Heart left ventricle (tissue), 16 donors: ENCODE measurements at regions not wholly inside any gene's neighbourhood (a gene's known extent, or its start where the extent isn't known, plus 50 kb on each side); places are given as distances from the start of the nearest gene placed in this dataset.

Source experiments
- ATAC-seq, 4 donors: fragments of 200-7000 bp; cut with Tn5 transposase; one replicate each; pipeline ENCODE4 v1.9.1; 2020 to 2022; ENCODE audit warnings: moderate library complexity in 4 of 4, mild to moderate bottlenecking in 3 of 4, moderate number of reproducible peaks in 1 of 4
- DNase-seq, 5 donors: peaks; one replicate each; pipeline ENCODE4 v3.0.0-alpha.2; 2020
- H3K27ac ChIP-seq, 12 donors: fragments of 200-600 bp; sonication (generic) in 4 of 12; one replicate each; pipeline versions ENCODE4 v1.5.0 to v1.8.0; 2016 to 2022; ENCODE audit warnings: mild to moderate bottlenecking in 2 of 12
- H3K27me3 ChIP-seq, 9 donors: fragments of 200-600 bp; sonication (generic) in 2 of 9; one replicate each; pipeline versions ENCODE4 v1.5.1 to v1.8.0; 2016 to 2022; ENCODE audit warnings: mild to moderate bottlenecking in 3 of 9
- H3K36me3 ChIP-seq, 9 donors: fragments of 200-600 bp; sonication (generic) in 2 of 9; one replicate each; pipeline versions ENCODE4 v1.5.0 to v1.8.0; 2018 to 2022; ENCODE audit warnings: mild to moderate bottlenecking in 2 of 9
- H3K4me1 ChIP-seq, 12 donors: fragments of 200-600 bp; sonication (generic) in 4 of 12; one replicate each; pipeline versions ENCODE4 v1.5.0 to v1.8.0; 2016 to 2022; ENCODE audit warnings: mild to moderate bottlenecking in 3 of 12
- H3K4me3 ChIP-seq, 12 donors: fragments of 200-600 bp; sonication (generic) in 4 of 12; one replicate each; pipeline versions ENCODE4 v1.5.0 to v1.8.0; 2017 to 2022; ENCODE audit warnings: mild to moderate bottlenecking in 9 of 12, moderate library complexity in 4 of 12
- H3K9me3 ChIP-seq, 12 donors: fragments of 200-600 bp; sonication (generic) in 4 of 12; one replicate each; pipeline versions ENCODE4 v1.5.0 to v1.8.0; 2016 to 2022; ENCODE audit warnings: mild to moderate bottlenecking in 1 of 12
- CTCF ChIP-seq, 12 donors: fragments of 200-600 bp; sonication (generic) in 4 of 12; IDR thresholded peaks; one replicate each; pipeline versions ENCODE4 v1.5.0 to v1.8.0; 2018 to 2022; ENCODE audit warnings: antibody characterized with exemption in 12 of 12, mild to moderate bottlenecking in 5 of 12
- POLR2A ChIP-seq, 2 donors: fragments of 450-650 bp; IDR thresholded peaks; one replicate each; pipeline ENCODE4 v1.6.1; 2017; ENCODE audit warnings: antibody characterized with exemption in 2 of 2, mild to moderate bottlenecking in 2 of 2, moderate library complexity in 2 of 2
- WGBS, 4 donors: extraction: QIAGEN DNeasy Blood & Tissue Kit in 2 of 4; methylation state at CpG; one replicate each; pipeline versions ENCODE4 v1.1.5 to v1.1.7; 2013 to 2018; 5-methylcytosine and 5-hydroxymethylcytosine counted together
- intact Hi-C, 10 donors: fragments of 100-400 bp; cut with DNase I; formaldehyde crosslinking; loops; one replicate each; pipeline versions ENCODE4 v1.11.1 to v1.14.2; 2022
- donor health status: ischemic (EF 13 %, LVEDD 7.1; RV severe dilation, severe dysfunction).
- donor health status: healthy with polysubstance abuse.
- donor health status: DM: no; HTN: yes; CAD: no.
- donor health status: DM: no; HTN: no; CAD: no.
- donor health status: ischemic (EF 25% LVEDD 6.9; RV normal size, moderate dysfunction).
- donor health status: ischemic (EF 25% LVEDD 5.7; RV mildly dilated, moderate dysfunction).
- donor health status: healthy.
- donor health status: DM: yes; HTN: yes; CAD: no.
- donor health status: ischemic (EF 35%, LVEDD 5.7; RV mildly dilated, moderate dysfunction).
- donor health status: nonischemic (EF 11% LVEDD 7.7; RV severe dilation, severe dysfunction).
- donor health status: DM: yes; HTN: yes; CAD: no.
- donor health status: PGD.
- donor health status: ischemic (EF 29% LVEDD 5.4; RV normal size, mild dysfunction).
- donor health status: nonischemic (EF 23%, LVEDD 6.1; RV moderate dilation, normal function).

- Histone ChIP-seq H3K36me3 (no peaks in the 10 kb centered on the region), H3K27ac (no peak overlapping the region), H3K9me3 (peaks cover 0 to 12% (median 0%) of the 10 kb centered on the region in 12 donors), H3K4me1 (no peaks in the 10 kb centered on the region), H3K27me3 (no peaks in the 10 kb centered on the region), H3K4me3 (no peak overlapping the region)
- no peak for DNase-seq
- no peak for TF ChIP-seq POLR2A (IDR thresholded peaks at IDR 0.05)
- TF ChIP-seq CTCF (IDR thresholded peaks at IDR 0.05), result peak in 10 of 12 donors; percentile 21 to 45 (median 30)
- peak in 1 of 4 donors; percentile 39 for ATAC-seq
- intact Hi-C loops, result no loop called here
These were observed 210.9 kb downstream of the LTN1 start for GRCh38 chr21:28781602-28782276.

- Histone ChIP-seq H3K27ac (no peak overlapping the region), H3K27me3 (no peaks in the 10 kb centered on the region), H3K4me1 (no peaks in the 10 kb centered on the region), H3K9me3 (no peaks in the 10 kb centered on the region), H3K4me3 (no peak overlapping the region), H3K36me3 (no peaks in the 10 kb centered on the region)
- intact Hi-C loops, result no loop called here
- DNase-seq (no peak), ATAC-seq (no peak)
- no peak for TF ChIP-seq CTCF (IDR thresholded peaks at IDR 0.05)
- TF ChIP-seq POLR2A (IDR thresholded peaks at IDR 0.05), result no peak
These were observed 212.8 kb downstream of the LTN1 start for GRCh38 chr21:28779914-28780313.

GRCh38 chr21:28776251-28776650, 216.4 kb downstream of the LTN1 start:
- no peak overlapping the region for H3K27ac ChIP-seq
- no peaks in the 10 kb centered on the region for H3K27me3 ChIP-seq
- no peak overlapping the region for H3K4me3 ChIP-seq
- H3K4me1 ChIP-seq, result peaks cover 0 to 26% (median 0%) of the 10 kb centered on the region in 12 donors
- no peak for ATAC-seq
- intact Hi-C loops, result no loop called here
- no peaks in the 10 kb centered on the region for H3K9me3 ChIP-seq
- WGBS, 4 donors, result 93 to 98% (median 96%) methylated on average over 2 of the region's 2 CpGs
- DNase-seq, result no peak
- TF ChIP-seq CTCF (IDR thresholded peaks at IDR 0.05) (no peak), POLR2A (IDR thresholded peaks at IDR 0.05) (no peak)
- H3K36me3 ChIP-seq, result no peaks in the 10 kb centered on the region

GRCh38 chr21:28775071-28775470, 217.6 kb downstream of the LTN1 start:
- no peak overlapping the region for H3K27ac ChIP-seq
- TF ChIP-seq POLR2A (IDR thresholded peaks at IDR 0.05) (no peak), CTCF (IDR thresholded peaks at IDR 0.05) (no peak)
- peaks cover 0 to 26% (median 0%) of the 10 kb centered on the region in 12 donors for H3K4me1 ChIP-seq
- H3K27me3 ChIP-seq, result no peaks in the 10 kb centered on the region
- H3K4me3 ChIP-seq, result no peak overlapping the region
- no peak for ATAC-seq
- no peaks in the 10 kb centered on the region for H3K9me3 ChIP-seq
- DNase-seq, result no peak
- intact Hi-C loops, result no loop called here
- WGBS, 4 donors, result 75 to 88% (median 78%) methylated on average over 2 of the region's 2 CpGs
- H3K36me3 ChIP-seq, result no peaks in the 10 kb centered on the region
